ENCODE measurements at regions not wholly inside any gene's neighbourhood (a gene's known extent, or its start where the extent isn't known, plus 50 kb on each side); places are given as distances from the start of the nearest gene placed in this dataset.

- no peak for TF ChIP-seq CTCF (IDR thresholded peaks at IDR 0.05; ENCODE audit: low read depth, low read length)
- H3K4me3 ChIP-seq (ENCODE audit: low read depth, low read length), result no peak overlapping the region
- DNase-seq (ENCODE audit: low read depth, low spot score), result peak; percentile 9
- in situ Hi-C loops (cut with HindIII; ENCODE audit: low sequenced_read_pairs), result no loop called here
These were observed 256.5 kb downstream of the CETN3 start for GRCh38 chr5:90153031-90153430.

DNA sequence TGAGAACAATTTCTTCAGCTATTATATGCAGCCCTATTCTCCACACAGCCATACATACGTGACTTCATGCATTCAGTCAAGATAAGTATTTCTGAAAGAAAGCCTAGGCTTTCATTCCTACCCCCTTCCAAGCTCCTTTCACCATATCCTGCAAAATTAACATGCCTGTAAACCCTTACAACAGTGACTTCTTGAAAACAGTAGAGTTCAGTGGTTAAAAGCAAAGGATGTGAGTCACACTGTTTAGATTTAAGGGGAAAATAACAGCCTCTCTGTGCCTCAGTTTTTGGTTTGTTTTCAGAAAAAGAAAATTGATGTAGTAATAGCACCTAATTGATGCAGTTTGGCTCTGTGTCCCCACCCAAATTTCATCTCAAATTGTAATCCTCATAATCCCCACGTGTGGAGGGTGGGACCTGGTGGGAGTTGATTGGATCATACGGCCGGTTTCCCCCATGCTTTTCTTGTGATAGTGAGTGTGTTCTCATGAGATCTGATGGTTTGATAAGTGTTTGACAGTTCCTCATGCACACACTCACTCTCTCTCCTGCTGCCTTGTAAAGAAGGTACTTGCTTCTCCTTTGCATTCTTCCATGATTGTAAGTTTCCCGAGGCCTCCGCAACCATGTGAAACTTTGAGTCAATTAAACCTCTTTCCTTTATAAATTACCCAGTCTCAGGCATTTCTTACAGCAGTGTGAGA, 264.8 kb downstream of the CETN3 start:
- in situ Hi-C loops (cut with HindIII; ENCODE audit: low sequenced_read_pairs), result no loop called here
- peak; percentile 57 for DNase-seq (ENCODE audit: low read depth, low spot score)
- no peak overlapping the region for H3K4me3 ChIP-seq (ENCODE audit: low read depth, low read length)
- TF ChIP-seq CTCF (IDR thresholded peaks at IDR 0.05; ENCODE audit: low read depth, low read length), result no peak

- no peak for DNase-seq (ENCODE audit: low read depth, low spot score)
- in situ Hi-C loops (cut with HindIII; ENCODE audit: low sequenced_read_pairs), result no loop called here
- H3K4me3 ChIP-seq (ENCODE audit: low read depth, low read length), result no peak overlapping the region
- no peak for TF ChIP-seq CTCF (IDR thresholded peaks at IDR 0.05; ENCODE audit: low read depth, low read length)
These were observed 267.0 kb downstream of the CETN3 start for GRCh38 chr5:90142541-90142940.

- no peak for DNase-seq (ENCODE audit: low read depth, low spot score)
- in situ Hi-C loops (cut with HindIII; ENCODE audit: low sequenced_read_pairs), result no loop called here
- TF ChIP-seq CTCF (IDR thresholded peaks at IDR 0.05; ENCODE audit: low read depth, low read length), result no peak
These were observed 267.6 kb downstream of the CETN3 start for GRCh38 chr5:90141984-90142383.

DNA sequence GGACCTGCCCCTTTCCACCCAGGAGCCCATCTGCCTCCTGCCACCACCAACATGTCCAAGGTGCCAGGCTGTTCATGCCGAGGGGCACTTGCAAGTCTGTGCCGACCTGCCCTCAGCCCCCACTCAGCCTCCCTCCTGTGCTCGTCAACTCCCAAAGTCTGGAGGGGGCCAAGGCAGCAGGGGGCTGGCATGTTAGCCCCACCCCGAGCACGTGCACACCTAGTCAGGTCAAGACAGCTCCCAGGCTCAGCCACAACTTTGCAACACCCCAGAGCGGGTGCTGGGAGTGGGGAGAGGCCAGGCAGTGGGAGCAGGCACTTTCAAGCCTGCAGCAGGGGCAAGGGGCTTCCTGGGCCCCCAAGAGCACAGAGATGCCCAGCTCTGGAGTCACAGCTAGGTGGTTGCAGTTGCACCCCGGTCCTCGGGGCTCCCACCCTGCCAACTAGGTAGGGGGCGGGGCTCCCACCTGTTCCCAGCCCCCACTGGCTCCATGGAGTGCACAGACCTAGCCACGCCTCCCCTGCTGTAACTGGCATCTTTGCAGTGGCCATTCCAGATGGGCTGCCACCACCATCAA, 272.5 kb downstream of the CETN3 start:
- no peak overlapping the region for H3K4me3 ChIP-seq (ENCODE audit: low read depth, low read length)
- no peak for DNase-seq (ENCODE audit: low read depth, low spot score)
- no peak for TF ChIP-seq CTCF (IDR thresholded peaks at IDR 0.05; ENCODE audit: low read depth, low read length)
- in situ Hi-C loops (cut with HindIII; ENCODE audit: low sequenced_read_pairs), result no loop called here

More at GRCh38 chr5:90141984-90142383, 267.6 kb downstream of the CETN3 start:
- H3K4me3 ChIP-seq (ENCODE audit: low read depth, low read length), result no peak overlapping the region

GRCh38 chr5:90135779-90136378, 273.7 kb downstream of the CETN3 start:
- no peak for TF ChIP-seq CTCF (IDR thresholded peaks at IDR 0.05; ENCODE audit: low read depth, low read length)
- in situ Hi-C loops (cut with HindIII; ENCODE audit: low sequenced_read_pairs), result no loop called here
- H3K4me3 ChIP-seq (ENCODE audit: low read depth, low read length), result no peak overlapping the region
- no peak for DNase-seq (ENCODE audit: low read depth, low spot score)
